NCI-H524 (cell line): ENCODE measurements at regions not wholly inside any gene's neighbourhood (a gene's known extent, or its start where the extent isn't known, plus 50 kb on each side); places are given as distances from the start of the nearest gene placed in this dataset.

Experiments used
- DNase-seq, 2 experiments: peaks; one replicate each; lab custom pipeline; 2025; lab: John Stamatoyannopoulos, UW

GRCh38 chr2:71277536-71278103, 50.7 kb upstream of the PAIP2B start:
- DNase-seq = peak; percentile 61 to 73

- DNase-seq = no peak
Observed at GRCh38 chr2:71277147-71277475, 50.2 kb upstream of the PAIP2B start.

GRCh38 chr2:71276311-71277146, 49.6 kb upstream of the PAIP2B start:
- peak; percentile 75 to 92 for DNase-seq
